HG03558 (cell line): ENCODE measurements at regions not wholly inside any gene's neighbourhood (a gene's known extent, or its start where the extent isn't known, plus 50 kb on each side); places are given as distances from the start of the nearest gene placed in this dataset.
"Not testable (repeated sequence)": the region's sequence is repeated elsewhere in the genome, so short reads cannot be mapped to it uniquely, and the experiment has no call there.

Experiments used
- ATAC-seq: cut with Tn5 transposase; IDR thresholded peaks from one replicate; pipeline ENCODE4 v1.9.1; 2021; ENCODE audit warnings: moderate number of reproducible peaks; ENCODE audit not compliant: unreplicated experiment; ENCODE audit errors: extremely low read depth

- ATAC-seq: no peak
Observed at GRCh38 chr20:29296256-29297230, 1960.9 kb upstream of the DEFB115 start.

- no peak for ATAC-seq
Observed at GRCh38 chr20:29297411-29298270, 1959.8 kb upstream of the DEFB115 start.

GRCh38 chr20:29298271-29298590 lies 1959.2 kb upstream of the DEFB115 start:
- ATAC-seq: no peak

- ATAC-seq: no peak
Observed at GRCh38 chr20:29298759-29299613, 1958.5 kb upstream of the DEFB115 start.

GRCh38 chr20:29299811-29300578 lies 1957.5 kb upstream of the DEFB115 start:
- no peak for ATAC-seq

- ATAC-seq: no peak
Observed at GRCh38 chr20:29300579-29301551, 1956.6 kb upstream of the DEFB115 start.

GRCh38 chr20:29301624-29302259 lies 1955.7 kb upstream of the DEFB115 start:
- no peak for ATAC-seq

GRCh38 chr20:29302979-29303644 lies 1954.4 kb upstream of the DEFB115 start:
- ATAC-seq: no peak

GRCh38 chr20:29306390-29307072 lies 1950.9 kb upstream of the DEFB115 start:
- ATAC-seq: no peak

- ATAC-seq: not testable (repeated sequence)
Observed at GRCh38 chr20:29307484-29307883, 1950.0 kb upstream of the DEFB115 start.

- ATAC-seq: not testable (repeated sequence)
Observed at GRCh38 chr20:29308956-29309355, 1948.5 kb upstream of the DEFB115 start.

GRCh38 chr20:29309481-29309880 lies 1948.0 kb upstream of the DEFB115 start:
- ATAC-seq: not testable (repeated sequence)

- not testable (repeated sequence) for ATAC-seq
Observed at GRCh38 chr20:29311046-29311445, 1946.4 kb upstream of the DEFB115 start.

- not testable (repeated sequence) for ATAC-seq
Observed at GRCh38 chr20:29312679-29313078, 1944.8 kb upstream of the DEFB115 start.

- no peak for ATAC-seq
Observed at GRCh38 chr20:29313481-29313880, 1944.0 kb upstream of the DEFB115 start.

GRCh38 chr20:29314294-29314693 lies 1943.2 kb upstream of the DEFB115 start:
- no peak for ATAC-seq
